GM06990 (cell line): ENCODE measurements at regions not wholly inside any gene's neighbourhood (a gene's known extent, or its start where the extent isn't known, plus 50 kb on each side); places are given as distances from the start of the nearest gene placed in this dataset.
A peak's percentile ranks its signal among the peaks of the same experiment; 100 is the strongest.

Source experiments
- DNase-seq: peaks from one replicate; pipeline ENCODE4 v3.0.0-alpha.2; 2011; ENCODE audit not compliant: insufficient read length; ENCODE audit errors: extremely low read depth
- H3K27me3 ChIP-seq: replicated peaks from 2 replicates; pipeline ENCODE4 v1.6.0; 2011; ENCODE audit warnings: low read length; ENCODE audit not compliant: control insufficient read depth, insufficient read depth
- H3K36me3 ChIP-seq: 2 replicates; pipeline ENCODE4 v1.5.1; 2011; ENCODE audit warnings: low read length; ENCODE audit not compliant: control insufficient read depth, insufficient read depth
- H3K4me3 ChIP-seq: replicated peaks from 2 replicates; pipeline ENCODE4 v1.5.1; 2011; ENCODE audit warnings: low read depth, mild to moderate bottlenecking, control low read depth, low read length
- CTCF ChIP-seq: IDR thresholded peaks from 2 replicates; pipeline ENCODE4 v1.5.1; 2011; ENCODE audit warnings: low read length, control low read depth, mild to moderate bottlenecking, inconsistent platforms; ENCODE audit not compliant: insufficient read depth, poor library complexity, severe bottlenecking

GRCh38 chr7:101687791-101688182 lies 58.7 kb upstream of the MYL10 start:
- H3K4me3 ChIP-seq: no peak overlapping the region
- no peak for TF ChIP-seq CTCF
- no peaks in the 10 kb centered on the region for H3K36me3 ChIP-seq
- no peak for DNase-seq
- no peaks in the 10 kb centered on the region for H3K27me3 ChIP-seq

- DNase-seq: peak; percentile 83
- peak; percentile 98 for TF ChIP-seq CTCF
- H3K27me3 ChIP-seq: no peaks in the 10 kb centered on the region
- H3K36me3 ChIP-seq: no peaks in the 10 kb centered on the region
- peak overlapping the region; percentile 46 for H3K4me3 ChIP-seq
These were observed 59.2 kb upstream of the MYL10 start for GRCh38 chr7:101688183-101688831.

- Histone ChIP-seq H3K36me3 (no peaks in the 10 kb centered on the region), H3K4me3 (no peak overlapping the region), H3K27me3 (no peaks in the 10 kb centered on the region; the same call in 1 of the 2 replicates)
- no peak for DNase-seq
- TF ChIP-seq CTCF: no peak
These were observed 60.2 kb upstream of the MYL10 start for GRCh38 chr7:101688995-101689907.

- no peak for DNase-seq
- no peaks in the 10 kb centered on the region for H3K36me3 ChIP-seq
- H3K4me3 ChIP-seq: no peak overlapping the region
- no peak for TF ChIP-seq CTCF
- H3K27me3 ChIP-seq: no peaks in the 10 kb centered on the region; the same call in 1 of the 2 replicates
These were observed 61.0 kb upstream of the MYL10 start for GRCh38 chr7:101690061-101690460.

GRCh38 chr7:101691822-101692384 lies 62.8 kb upstream of the MYL10 start:
- Histone ChIP-seq H3K4me3 (no peak overlapping the region), H3K36me3 (no peaks in the 10 kb centered on the region), H3K27me3 (no peaks in the 10 kb centered on the region; the same call in 1 of the 2 replicates)
- no peak for DNase-seq
- no peak for TF ChIP-seq CTCF
